GM12892 (cell line): ENCODE measurements at regions not wholly inside any gene's neighbourhood (a gene's known extent, or its start where the extent isn't known, plus 50 kb on each side); places are given as distances from the start of the nearest gene placed in this dataset.

Experiments used
- POLR2A ChIP-seq: IDR thresholded peaks from 2 replicates; pipeline ENCODE4 v1.6.1; 2011; ENCODE audit warnings: low read depth, low read length, control low read depth
- POLR2AphosphoS5 ChIP-seq: IDR thresholded peaks from 2 replicates; pipeline ENCODE4 v1.6.1; 2011; ENCODE audit warnings: low read depth, low read length, control low read depth
- TAF1 ChIP-seq: IDR thresholded peaks from 2 replicates; pipeline ENCODE4 v1.6.1; 2011; ENCODE audit warnings: low read depth, mild to moderate bottlenecking, control low read depth, low read length, borderline replicate concordance

DNA sequence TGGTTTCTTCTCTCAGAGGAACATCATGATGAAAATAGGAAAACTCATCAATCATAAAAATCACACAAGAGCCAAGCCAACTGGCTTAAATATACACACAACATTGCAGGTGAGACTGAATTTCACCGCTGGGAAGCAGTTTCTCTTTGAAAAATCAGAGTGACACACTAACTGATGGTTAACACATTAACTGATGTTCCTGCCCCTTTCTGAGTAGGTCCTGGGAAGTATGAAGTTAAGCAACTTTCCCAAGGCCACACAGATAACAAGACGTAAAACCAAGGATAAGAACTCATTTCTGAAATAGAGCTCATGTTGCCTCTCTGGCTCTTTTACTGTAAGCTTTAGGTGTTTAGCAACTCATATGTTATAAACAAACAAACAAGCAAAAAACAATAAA lies 813.7 kb upstream of the HS3ST1 start:
- TF ChIP-seq POLR2A (no peak), TAF1 (no peak), POLR2AphosphoS5 (no peak)
